CD14-positive monocyte (primary cell): ENCODE measurements at regions not wholly inside any gene's neighbourhood (a gene's known extent, or its start where the extent isn't known, plus 50 kb on each side); places are given as distances from the start of the nearest gene placed in this dataset.

Experiments used
- DNase-seq, 3 donors: peaks; one replicate each; pipeline ENCODE4 v3.0.0-alpha.2; 2011 to 2022
- H2AFZ ChIP-seq: 2 replicates; pipeline ENCODE4 v1.6.0; 2012; ENCODE audit warnings: mild to moderate bottlenecking, low read depth, low read length, inconsistent platforms; ENCODE audit not compliant: insufficient read depth, poor library complexity, severe bottlenecking
- H3K27ac ChIP-seq, 2 donors: 1 replicate in 1 of 2; 2 replicates in 1 of 2; pipeline ENCODE4 v1.5.1; 2012 to 2013; ENCODE audit warnings: low read length in 2 of 2, control low read depth in 1 of 2, inconsistent platforms in 1 of 2, low read depth in 1 of 2, mild to moderate bottlenecking in 1 of 2
- H3K27me3 ChIP-seq, 2 donors: one replicate each; pipeline versions ENCODE4 v1.6.0 to v1.6.1; 2011 to 2013; ENCODE audit warnings: low read length in 2 of 2; ENCODE audit not compliant: control insufficient read depth in 2 of 2, insufficient read depth in 2 of 2
- H3K36me3 ChIP-seq, 2 donors: replicated peaks in 1 of 2; 1 replicate in 1 of 2; 2 replicates in 1 of 2; pipeline versions ENCODE4 v1.5.1 to v1.6.1; 2012 to 2013; ENCODE audit warnings: low read length in 2 of 2, control low read depth in 1 of 2, inconsistent platforms in 1 of 2, mild to moderate bottlenecking in 1 of 2; ENCODE audit not compliant: insufficient read depth in 2 of 2, control insufficient read depth in 1 of 2
- H3K4me1 ChIP-seq, 2 donors: 1 replicate in 1 of 2; 2 replicates in 1 of 2; pipeline versions ENCODE4 v1.5.1 to v1.6.1; 2012 to 2013; ENCODE audit warnings: low read length in 2 of 2, control low read depth in 1 of 2, inconsistent platforms in 1 of 2, mild to moderate bottlenecking in 1 of 2, moderate library complexity in 1 of 2; ENCODE audit not compliant: insufficient read depth in 2 of 2, control insufficient read depth in 1 of 2
- H3K4me2 ChIP-seq: replicated peaks from 2 replicates; pipeline ENCODE3; 2012; ENCODE audit warnings: low read length, moderate library complexity, mild to moderate bottlenecking; ENCODE audit not compliant: poor library complexity, severe bottlenecking; ENCODE audit errors: extremely low read depth
- H3K4me3 ChIP-seq, 3 experiments: fragments of 200-600 bp in 1 of 3; sonication (generic) in 1 of 3; replicated peaks in 1 of 3; 1 replicate in 2 of 3; 2 replicates in 1 of 3; pipeline ENCODE4 v1.5.1; 2011 to 2013; ENCODE audit warnings: low read length in 3 of 3, mild to moderate bottlenecking in 3 of 3, control low read depth in 2 of 3, low read depth in 2 of 3, inconsistent platforms in 1 of 3, moderate library complexity in 1 of 3
- H3K79me2 ChIP-seq: 2 replicates; pipeline ENCODE4 v1.6.0; 2012; ENCODE audit warnings: mild to moderate bottlenecking, control low read depth, inconsistent platforms, low read length, moderate library complexity; ENCODE audit not compliant: insufficient read depth
- H3K9ac ChIP-seq: 2 replicates; pipeline ENCODE4 v1.6.0; 2017; ENCODE audit warnings: low read length, mild to moderate bottlenecking; ENCODE audit not compliant: insufficient read depth, poor library complexity, severe bottlenecking
- H3K9me3 ChIP-seq, 2 donors: replicated peaks in 1 of 2; 1 replicate in 1 of 2; 2 replicates in 1 of 2; pipeline versions ENCODE4 v1.5.1 to v1.6.1; 2012 to 2013; ENCODE audit warnings: low read length in 2 of 2, control low read depth in 1 of 2; ENCODE audit not compliant: control insufficient read depth in 1 of 2, insufficient read depth in 1 of 2
- H4K20me1 ChIP-seq: 2 replicates; pipeline ENCODE4 v1.6.0; 2012; ENCODE audit warnings: mild to moderate bottlenecking, low read length, control low read depth, moderate library complexity; ENCODE audit not compliant: insufficient read depth
- H3K27ac Mint-ChIP-seq, 7 donors: one replicate each; pipeline ENCODE4 v1.8.0; 2020; ENCODE audit warnings: mild to moderate bottlenecking in 7 of 7, mixed read lengths in 7 of 7, moderate library complexity in 6 of 7, inconsistent platforms in 2 of 7
- H3K27me3 Mint-ChIP-seq, 3 donors: one replicate each; pipeline ENCODE4 v1.8.0; 2021 to 2022; ENCODE audit warnings: low read depth in 3 of 3, mild to moderate bottlenecking in 3 of 3, mixed read lengths in 3 of 3, moderate library complexity in 3 of 3, inconsistent platforms in 1 of 3
- H3K36me3 Mint-ChIP-seq, 2 donors: one replicate each; pipeline ENCODE4 v1.8.0; 2020; ENCODE audit warnings: mixed read lengths in 2 of 2, inconsistent platforms in 1 of 2, mild to moderate bottlenecking in 1 of 2
- H3K4me1 Mint-ChIP-seq: one replicate; pipeline ENCODE4 v1.8.0; 2020; ENCODE audit warnings: mild to moderate bottlenecking, mixed read lengths
- H3K4me3 Mint-ChIP-seq, 2 donors: one replicate each; pipeline ENCODE4 v1.8.0; 2020; ENCODE audit warnings: mild to moderate bottlenecking in 2 of 2, mixed read lengths in 2 of 2, moderate library complexity in 1 of 2
- H3K9me3 Mint-ChIP-seq, 7 donors: one replicate each; pipeline ENCODE4 v1.8.0; 2020 to 2022; ENCODE audit warnings: mixed read lengths in 7 of 7, mild to moderate bottlenecking in 6 of 7, moderate library complexity in 6 of 7, inconsistent platforms in 2 of 7
- CTCF ChIP-seq: fragments of 200-600 bp; IDR thresholded peaks from one replicate; pipeline ENCODE4 v1.8.0; 2022; ENCODE audit warnings: antibody characterized with exemption, mild to moderate bottlenecking
- WGBS: methylation state at CpG from one replicate; pipeline ENCODE4 v1.1.5; 2013; ENCODE audit warnings: missing lambda C conversion rate; ENCODE audit not compliant: insufficient coverage; 5-methylcytosine and 5-hydroxymethylcytosine counted together
- intact Hi-C, 2 donors: fragments of 100-400 bp; cut with micrococcal nuclease; formaldehyde crosslinking; loops; one replicate each; pipeline versions ENCODE4 v1.15.0 to v1.15.1; 2023

DNA sequence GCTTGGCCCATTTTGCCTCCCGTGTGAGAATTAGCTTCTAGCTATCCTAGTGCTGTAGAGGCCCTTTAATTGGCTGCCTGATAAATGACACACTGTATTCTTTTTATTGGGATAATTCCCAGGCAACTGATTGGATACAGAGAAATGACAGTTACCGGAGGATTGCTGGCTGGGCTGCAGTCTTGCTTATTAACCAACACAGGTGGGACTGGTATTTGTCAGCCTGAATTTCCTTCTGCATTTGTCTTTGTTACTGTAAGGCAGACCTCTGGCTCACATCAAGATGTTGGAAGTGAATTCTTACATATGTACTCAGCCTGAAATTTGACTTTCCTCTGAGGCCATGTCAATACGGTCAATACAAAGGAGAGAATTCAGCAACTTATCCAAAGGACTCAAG lies 650.8 kb upstream of the SOX9 start:
- H3K4me3 ChIP-seq, result no peak overlapping the region
- no peak overlapping the region for H2AFZ ChIP-seq
- no peaks in the 10 kb centered on the region for H3K79me2 ChIP-seq
- no peaks in the 10 kb centered on the region for H3K36me3 ChIP-seq
- no peak overlapping the region for H3K9ac ChIP-seq
- H3K27ac ChIP-seq, result no peak overlapping the region
- no peak for DNase-seq
- H3K4me2 ChIP-seq, result no peak overlapping the region
- H3K4me1 ChIP-seq, result no peaks in the 10 kb centered on the region
- 83% methylated on average over 2 of the region's 3 CpGs for WGBS
- no peaks in the 10 kb centered on the region for H3K9me3 ChIP-seq
- no peak for TF ChIP-seq CTCF
- Mint-ChIP-seq H3K4me1 (no peaks in the 10 kb centered on the region), H3K27me3 (peaks cover 3 to 11% (median 7%) of the 10 kb centered on the region in 3 donors), H3K9me3 (peaks cover 0 to 2% (median 0%) of the 10 kb centered on the region in 7 donors), H3K4me3 (no peak overlapping the region), H3K36me3 (no peaks in the 10 kb centered on the region), H3K27ac (no peak overlapping the region)
- H3K27me3 ChIP-seq, result no peaks in the 10 kb centered on the region
- intact Hi-C loops, result no loop called here
- no peaks in the 10 kb centered on the region for H4K20me1 ChIP-seq

GRCh38 chr17:71472809-71473789 lies 647.7 kb upstream of the SOX9 start:
- Mint-ChIP-seq H3K27me3 (peaks cover 0 to 9% (median 6%) of the 10 kb centered on the region in 3 donors), H3K36me3 (no peaks in the 10 kb centered on the region), H3K4me3 (no peak overlapping the region), H3K9me3 (no peaks in the 10 kb centered on the region), H3K4me1 (no peaks in the 10 kb centered on the region), H3K27ac (no peak overlapping the region)
- Histone ChIP-seq H2AFZ (no peak overlapping the region), H4K20me1 (no peaks in the 10 kb centered on the region), H3K9ac (no peak overlapping the region), H3K27me3 (no peaks in the 10 kb centered on the region), H3K79me2 (no peaks in the 10 kb centered on the region), H3K4me2 (no peak overlapping the region), H3K27ac (no peak overlapping the region), H3K4me3 (no peak overlapping the region), H3K4me1 (no peaks in the 10 kb centered on the region), H3K9me3 (no peaks in the 10 kb centered on the region), H3K36me3 (no peaks in the 10 kb centered on the region)
- peak; percentile 22 for TF ChIP-seq CTCF
- no peak for DNase-seq
- 0% methylated on average over 1 of the region's 7 CpGs for WGBS
- intact Hi-C loops, result no loop called here
